Activated CD4-positive, alpha-beta memory T cell treated with anti-CD3 and anti-CD28 coated beads, Interleukin-2, amount 10 ng/mL, durations not matched to agents 7 days and 5 days (primary cell): ENCODE measurements at regions not wholly inside any gene's neighbourhood (a gene's known extent, or its start where the extent isn't known, plus 50 kb on each side); places are given as distances from the start of the nearest gene placed in this dataset.

Source experiments
- CTCF ChIA-PET: fragments of 350-600 bp; sonication (Branson Sonifier 250); formaldehyde crosslinking; loops from one replicate; lab custom pipeline; 2021; ENCODE audit warnings: antibody characterized with exemption, inconsistent platforms; lab: Charles Lee
- POLR2A ChIA-PET: fragments of 350-600 bp; sonication (Branson Sonifier 250); formaldehyde crosslinking; loops from one replicate; lab custom pipeline; 2021; ENCODE audit warnings: antibody characterized with exemption; lab: Charles Lee
- DNase-seq: peaks from one replicate; pipeline ENCODE4 v3.0.0-alpha.2; 2020
- H3K27ac Mint-ChIP-seq: one replicate; pipeline ENCODE4 v1.8.0; 2021; ENCODE audit warnings: mild to moderate bottlenecking, mixed read lengths
- H3K27me3 Mint-ChIP-seq: one replicate; pipeline ENCODE4 v1.8.0; 2021; ENCODE audit warnings: mixed read lengths
- H3K36me3 Mint-ChIP-seq: one replicate; pipeline ENCODE4 v1.8.0; 2021; ENCODE audit warnings: low read depth, mixed read lengths
- H3K4me1 Mint-ChIP-seq: one replicate; pipeline ENCODE4 v1.8.0; 2021; ENCODE audit warnings: mixed read lengths
- H3K4me3 Mint-ChIP-seq: one replicate; pipeline ENCODE4 v1.8.0; 2021; ENCODE audit warnings: mild to moderate bottlenecking, mixed read lengths
- H3K9me3 Mint-ChIP-seq: one replicate; pipeline ENCODE4 v1.8.0; 2021; ENCODE audit warnings: mixed read lengths

- no peak for DNase-seq
Measured at GRCh38 chr6:99219788-99220187, 129.7 kb downstream of the FAXC start.

GRCh38 chr6:99216959-99217358 is 132.5 kb downstream of the FAXC start:
- Mint-ChIP-seq H3K27ac (no peak overlapping the region), H3K9me3 (no peaks in the 10 kb centered on the region), H3K4me3 (no peak overlapping the region), H3K36me3 (no peaks in the 10 kb centered on the region), H3K27me3 (peaks cover 7% of the 10 kb centered on the region), H3K4me1 (no peaks in the 10 kb centered on the region)
- DNase-seq = no peak
- ChIA-PET CTCF (no interaction called here), POLR2A (no interaction called here)

More at GRCh38 chr6:99219788-99220187, 129.7 kb downstream of the FAXC start:
- ChIA-PET CTCF (no interaction called here), POLR2A (no interaction called here)
- Mint-ChIP-seq H3K27ac (no peak overlapping the region), H3K36me3 (no peaks in the 10 kb centered on the region), H3K9me3 (no peaks in the 10 kb centered on the region), H3K4me3 (no peak overlapping the region), H3K27me3 (peaks cover 13% of the 10 kb centered on the region), H3K4me1 (no peaks in the 10 kb centered on the region)

GRCh38 chr6:99195986-99196655 is 153.4 kb downstream of the FAXC start:
- no peak overlapping the region for H3K27ac Mint-ChIP-seq
- ChIA-PET CTCF (no interaction called here), POLR2A (no interaction called here)
- H3K9me3 Mint-ChIP-seq = no peaks in the 10 kb centered on the region
- H3K4me1 Mint-ChIP-seq = no peaks in the 10 kb centered on the region
- no peak overlapping the region for H3K4me3 Mint-ChIP-seq
- DNase-seq = no peak
- peaks cover 4% of the 10 kb centered on the region for H3K27me3 Mint-ChIP-seq
- H3K36me3 Mint-ChIP-seq = no peaks in the 10 kb centered on the region

GRCh38 chr6:99192561-99192960 is 156.9 kb downstream of the FAXC start:
- Mint-ChIP-seq H3K4me1 (peaks cover 5% of the 10 kb centered on the region), H3K4me3 (no peak overlapping the region), H3K36me3 (no peaks in the 10 kb centered on the region), H3K27me3 (peaks cover 8% of the 10 kb centered on the region), H3K27ac (no peak overlapping the region), H3K9me3 (no peaks in the 10 kb centered on the region)
- ChIA-PET CTCF (no interaction called here), POLR2A (no interaction called here)
- no peak for DNase-seq

- POLR2A ChIA-PET = no interaction called here
- Mint-ChIP-seq H3K9me3 (no peaks in the 10 kb centered on the region), H3K27me3 (peaks cover 12% of the 10 kb centered on the region), H3K36me3 (no peaks in the 10 kb centered on the region), H3K4me3 (no peak overlapping the region), H3K27ac (no peak overlapping the region), H3K4me1 (peaks cover 5% of the 10 kb centered on the region)
- CTCF ChIA-PET = no interaction called here
- DNase-seq = no peak
Measured at GRCh38 chr6:99189823-99190721, 159.4 kb downstream of the FAXC start.

GRCh38 chr6:99187429-99187828 is 162.0 kb downstream of the FAXC start:
- Mint-ChIP-seq H3K4me1 (peaks cover 5% of the 10 kb centered on the region), H3K27ac (no peak overlapping the region), H3K4me3 (no peak overlapping the region), H3K36me3 (no peaks in the 10 kb centered on the region), H3K9me3 (no peaks in the 10 kb centered on the region), H3K27me3 (peaks cover 8% of the 10 kb centered on the region)
- ChIA-PET POLR2A (no interaction called here), CTCF (no interaction called here)
- no peak for DNase-seq

GRCh38 chr6:99186417-99186816 is 163.1 kb downstream of the FAXC start:
- no peak for DNase-seq
- Mint-ChIP-seq H3K27me3 (peaks cover 9% of the 10 kb centered on the region), H3K4me3 (no peak overlapping the region), H3K27ac (no peak overlapping the region), H3K4me1 (peaks cover 5% of the 10 kb centered on the region), H3K36me3 (no peaks in the 10 kb centered on the region), H3K9me3 (no peaks in the 10 kb centered on the region)
- ChIA-PET CTCF (no interaction called here), POLR2A (no interaction called here)

- CTCF ChIA-PET = no interaction called here
- H3K27ac Mint-ChIP-seq = no peak overlapping the region
- no peaks in the 10 kb centered on the region for H3K9me3 Mint-ChIP-seq
- DNase-seq = no peak
- POLR2A ChIA-PET = no interaction called here
- no peaks in the 10 kb centered on the region for H3K36me3 Mint-ChIP-seq
- peaks cover 10% of the 10 kb centered on the region for H3K27me3 Mint-ChIP-seq
- H3K4me1 Mint-ChIP-seq = peaks cover 5% of the 10 kb centered on the region
- no peak overlapping the region for H3K4me3 Mint-ChIP-seq
Measured at GRCh38 chr6:99185525-99185924, 163.9 kb downstream of the FAXC start.

GRCh38 chr6:99184696-99185095 is 164.8 kb downstream of the FAXC start:
- POLR2A ChIA-PET = no interaction called here
- H3K9me3 Mint-ChIP-seq = no peaks in the 10 kb centered on the region
- no peak for DNase-seq
- CTCF ChIA-PET = no interaction called here
- H3K36me3 Mint-ChIP-seq = no peaks in the 10 kb centered on the region
- no peak overlapping the region for H3K27ac Mint-ChIP-seq
- H3K4me3 Mint-ChIP-seq = no peak overlapping the region
- no peaks in the 10 kb centered on the region for H3K4me1 Mint-ChIP-seq
- peaks cover 10% of the 10 kb centered on the region for H3K27me3 Mint-ChIP-seq

- DNase-seq = no peak
- Mint-ChIP-seq H3K4me3 (no peak overlapping the region), H3K4me1 (no peaks in the 10 kb centered on the region), H3K9me3 (no peaks in the 10 kb centered on the region), H3K27ac (no peak overlapping the region), H3K36me3 (no peaks in the 10 kb centered on the region), H3K27me3 (peaks cover 6% of the 10 kb centered on the region)
- POLR2A ChIA-PET = no interaction called here
- CTCF ChIA-PET = no interaction called here
Measured at GRCh38 chr6:99183066-99183465, 166.4 kb downstream of the FAXC start.

- CTCF ChIA-PET = no interaction called here
- no peak for DNase-seq
- peaks cover 2% of the 10 kb centered on the region for H3K27me3 Mint-ChIP-seq
- POLR2A ChIA-PET = no interaction called here
- H3K4me3 Mint-ChIP-seq = no peak overlapping the region
- no peaks in the 10 kb centered on the region for H3K4me1 Mint-ChIP-seq
- no peak overlapping the region for H3K27ac Mint-ChIP-seq
- H3K9me3 Mint-ChIP-seq = no peaks in the 10 kb centered on the region
- no peaks in the 10 kb centered on the region for H3K36me3 Mint-ChIP-seq
Measured at GRCh38 chr6:99181174-99181573, 168.3 kb downstream of the FAXC start.

- H3K9me3 Mint-ChIP-seq = no peaks in the 10 kb centered on the region
- peaks cover 2% of the 10 kb centered on the region for H3K27me3 Mint-ChIP-seq
- no peaks in the 10 kb centered on the region for H3K4me1 Mint-ChIP-seq
- no peaks in the 10 kb centered on the region for H3K36me3 Mint-ChIP-seq
- CTCF ChIA-PET = no interaction called here
- POLR2A ChIA-PET = no interaction called here
- no peak overlapping the region for H3K4me3 Mint-ChIP-seq
- DNase-seq = no peak
- no peak overlapping the region for H3K27ac Mint-ChIP-seq
Measured at GRCh38 chr6:99178168-99178567, 171.3 kb downstream of the FAXC start.

GRCh38 chr6:99177736-99178135 is 171.7 kb downstream of the FAXC start:
- Mint-ChIP-seq H3K36me3 (no peaks in the 10 kb centered on the region), H3K4me3 (no peak overlapping the region), H3K27ac (no peak overlapping the region), H3K4me1 (no peaks in the 10 kb centered on the region), H3K9me3 (no peaks in the 10 kb centered on the region), H3K27me3 (peaks cover 2% of the 10 kb centered on the region)
- POLR2A ChIA-PET = no interaction called here
- CTCF ChIA-PET = no interaction called here
- no peak for DNase-seq

GRCh38 chr6:99165838-99166237 is 183.6 kb downstream of the FAXC start:
- Mint-ChIP-seq H3K27ac (no peak overlapping the region), H3K4me3 (no peak overlapping the region), H3K9me3 (no peaks in the 10 kb centered on the region), H3K36me3 (no peaks in the 10 kb centered on the region), H3K4me1 (no peaks in the 10 kb centered on the region), H3K27me3 (peaks cover 3% of the 10 kb centered on the region)
- no peak for DNase-seq
- ChIA-PET CTCF (no interaction called here), POLR2A (no interaction called here)
